Neural progenitor cell (in vitro differentiated cells): ENCODE measurements at regions not wholly inside any gene's neighbourhood (a gene's known extent, or its start where the extent isn't known, plus 50 kb on each side); places are given as distances from the start of the nearest gene placed in this dataset.
"Not testable (repeated sequence)": the region's sequence is repeated elsewhere in the genome, so short reads cannot be mapped to it uniquely, and the experiment has no call there.

Source experiments
- DNase-seq: peaks from one replicate; pipeline ENCODE4 v3.0.0-alpha.2; 2016; ENCODE audit warnings: low spot score
- H2AFZ ChIP-seq: fragments of 200-600 bp; sonication (generic); replicated peaks from 2 replicates; pipeline ENCODE4 v1.6.1; 2016; ENCODE audit warnings: antibody characterized with exemption
- H3F3A ChIP-seq: fragments of 200-600 bp; sonication (generic); 2 replicates; pipeline ENCODE4 v1.6.1; 2016; ENCODE audit warnings: antibody characterized with exemption, low read depth
- H3K27ac ChIP-seq: fragments of 200-600 bp; sonication (generic); 2 replicates; pipeline ENCODE4 v1.5.1; 2016; ENCODE audit warnings: mild to moderate bottlenecking
- H3K27me3 ChIP-seq: fragments of 200-600 bp; sonication (generic); 2 replicates; pipeline ENCODE4 v1.6.1; 2016; ENCODE audit warnings: mild to moderate bottlenecking, moderate library complexity
- H3K36me3 ChIP-seq: fragments of 200-600 bp; sonication (generic); 2 replicates; pipeline ENCODE4 v1.5.1; 2016
- H3K4me1 ChIP-seq: fragments of 200-600 bp; sonication (generic); 2 replicates; pipeline ENCODE4 v1.6.1; 2016; ENCODE audit warnings: mixed run types
- H3K4me2 ChIP-seq: fragments of 200-600 bp; sonication (generic); 2 replicates; pipeline ENCODE4 v1.6.1; 2016
- H3K4me3 ChIP-seq: fragments of 200-600 bp; sonication (generic); 2 replicates; pipeline ENCODE4 v1.5.1; 2016
- H3K79me2 ChIP-seq: fragments of 200-600 bp; sonication (generic); 2 replicates; pipeline ENCODE4 v1.6.1; 2016; ENCODE audit warnings: low read depth
- H3K9ac ChIP-seq: fragments of 200-600 bp; sonication (generic); 2 replicates; pipeline ENCODE4 v1.6.1; 2016
- H3K9me3 ChIP-seq: fragments of 200-600 bp; sonication (generic); 2 replicates; pipeline ENCODE4 v1.5.1; 2016; ENCODE audit warnings: low read depth
- H4K20me1 ChIP-seq: fragments of 200-600 bp; sonication (generic); 2 replicates; pipeline ENCODE4 v1.6.1; 2016; ENCODE audit warnings: low read depth
- H3K27ac Mint-ChIP-seq: 3 replicates; pipeline ENCODE4 v1.8.0; 2021; ENCODE audit warnings: mixed read lengths
- H3K27me3 Mint-ChIP-seq: 2 replicates; pipeline ENCODE4 v1.8.0; 2022; ENCODE audit warnings: low read depth, mild to moderate bottlenecking, inconsistent platforms, moderate library complexity, mixed read lengths; ENCODE audit not compliant: insufficient read depth
- H3K36me3 Mint-ChIP-seq: 3 replicates; pipeline ENCODE4 v1.8.0; 2021; ENCODE audit warnings: mixed read lengths
- H3K4me1 Mint-ChIP-seq: 3 replicates; pipeline ENCODE4 v1.8.0; 2021; ENCODE audit warnings: mixed read lengths
- H3K4me3 Mint-ChIP-seq: 3 replicates; pipeline ENCODE4 v1.8.0; 2021; ENCODE audit warnings: mild to moderate bottlenecking, moderate library complexity, mixed read lengths
- H3K9me3 Mint-ChIP-seq: 3 replicates; pipeline ENCODE4 v1.8.0; 2020; ENCODE audit warnings: mixed read lengths
- CTCF ChIP-seq: fragments of 200-600 bp; sonication (generic); IDR thresholded peaks from 2 replicates; pipeline ENCODE4 v1.5.1; 2017; ENCODE audit warnings: antibody characterized with exemption, mild to moderate bottlenecking
- EZH2 ChIP-seq: fragments of 200-600 bp; sonication (generic); IDR thresholded peaks from 2 replicates; pipeline ENCODE4 v1.6.1; 2017; ENCODE audit warnings: antibody characterized with exemption, mild to moderate bottlenecking, moderate library complexity
- EZH2phosphoT487 ChIP-seq: fragments of 200-600 bp; sonication (generic); IDR thresholded peaks from 2 replicates; pipeline ENCODE4 v1.6.1; 2017; ENCODE audit warnings: antibody characterized with exemption

GRCh38 chr10:117457071-117457810 lies 82.0 kb upstream of the PDZD8 start:
- Histone ChIP-seq H3K9ac (no peak overlapping the region), H3K27me3 (no peaks in the 10 kb centered on the region), H3K4me1 (peaks cover 4% of the 10 kb centered on the region), H3K9me3 (peaks cover 4% of the 10 kb centered on the region), H3K27ac (no peak overlapping the region), H2AFZ (no peak overlapping the region), H3K36me3 (no peaks in the 10 kb centered on the region), H3F3A (no peaks in the 10 kb centered on the region), H4K20me1 (no peaks in the 10 kb centered on the region), H3K4me2 (no peak overlapping the region), H3K4me3 (no peak overlapping the region), H3K79me2 (no peaks in the 10 kb centered on the region)
- TF ChIP-seq EZH2 (no peak), CTCF (no peak)
- Mint-ChIP-seq H3K9me3 (peaks cover 11% of the 10 kb centered on the region), H3K36me3 (no peaks in the 10 kb centered on the region), H3K4me3 (no peak overlapping the region), H3K27me3 (peaks cover 4% of the 10 kb centered on the region), H3K4me1 (peaks cover 6% of the 10 kb centered on the region), H3K27ac (no peak overlapping the region)
- DNase-seq: no peak

- no peak overlapping the region for H3K27ac Mint-ChIP-seq
- peaks cover 12% of the 10 kb centered on the region for H3K27me3 Mint-ChIP-seq
- DNase-seq: no peak
- H3K4me1 Mint-ChIP-seq: no peaks in the 10 kb centered on the region
- no peaks in the 10 kb centered on the region for H3F3A ChIP-seq
- no peaks in the 10 kb centered on the region for H3K27me3 ChIP-seq
- no peaks in the 10 kb centered on the region for H3K36me3 Mint-ChIP-seq
- H3K79me2 ChIP-seq: no peaks in the 10 kb centered on the region
- H3K36me3 ChIP-seq: no peaks in the 10 kb centered on the region
- TF ChIP-seq EZH2phosphoT487 (no peak), EZH2 (no peak), CTCF (no peak)
- H3K9me3 Mint-ChIP-seq: peaks cover 11% of the 10 kb centered on the region
- no peaks in the 10 kb centered on the region for H3K4me1 ChIP-seq
- no peak overlapping the region for H3K4me3 Mint-ChIP-seq
- H3K27ac ChIP-seq: no peak overlapping the region
- H4K20me1 ChIP-seq: no peaks in the 10 kb centered on the region
- peaks cover 4% of the 10 kb centered on the region for H3K9me3 ChIP-seq
- no peak overlapping the region for H2AFZ ChIP-seq
- no peak overlapping the region for H3K4me3 ChIP-seq
- no peak overlapping the region for H3K4me2 ChIP-seq
- H3K9ac ChIP-seq: no peak overlapping the region
Measured at GRCh38 chr10:117455346-117455745, 80.1 kb upstream of the PDZD8 start.

- H4K20me1 ChIP-seq: no peaks in the 10 kb centered on the region
- TF ChIP-seq EZH2 (no peak), EZH2phosphoT487 (no peak), CTCF (no peak)
- no peak overlapping the region for H3K9ac ChIP-seq
- no peaks in the 10 kb centered on the region for H3K79me2 ChIP-seq
- no peaks in the 10 kb centered on the region for H3K27me3 ChIP-seq
- no peak overlapping the region for H3K27ac ChIP-seq
- H2AFZ ChIP-seq: no peak overlapping the region
- no peak overlapping the region for H3K4me2 ChIP-seq
- no peaks in the 10 kb centered on the region for H3K36me3 ChIP-seq
- no peak overlapping the region for H3K4me3 Mint-ChIP-seq
- no peak for DNase-seq
- no peak overlapping the region for H3K27ac Mint-ChIP-seq
- H3K4me3 ChIP-seq: no peak overlapping the region
- H3K4me1 ChIP-seq: no peaks in the 10 kb centered on the region
- no peaks in the 10 kb centered on the region for H3F3A ChIP-seq
- peaks cover 11% of the 10 kb centered on the region for H3K9me3 Mint-ChIP-seq
- no peaks in the 10 kb centered on the region for H3K4me1 Mint-ChIP-seq
- H3K27me3 Mint-ChIP-seq: peaks cover 12% of the 10 kb centered on the region
- H3K9me3 ChIP-seq: peaks cover 4% of the 10 kb centered on the region
- H3K36me3 Mint-ChIP-seq: no peaks in the 10 kb centered on the region
Measured at GRCh38 chr10:117454502-117454901, 79.3 kb upstream of the PDZD8 start.

DNA sequence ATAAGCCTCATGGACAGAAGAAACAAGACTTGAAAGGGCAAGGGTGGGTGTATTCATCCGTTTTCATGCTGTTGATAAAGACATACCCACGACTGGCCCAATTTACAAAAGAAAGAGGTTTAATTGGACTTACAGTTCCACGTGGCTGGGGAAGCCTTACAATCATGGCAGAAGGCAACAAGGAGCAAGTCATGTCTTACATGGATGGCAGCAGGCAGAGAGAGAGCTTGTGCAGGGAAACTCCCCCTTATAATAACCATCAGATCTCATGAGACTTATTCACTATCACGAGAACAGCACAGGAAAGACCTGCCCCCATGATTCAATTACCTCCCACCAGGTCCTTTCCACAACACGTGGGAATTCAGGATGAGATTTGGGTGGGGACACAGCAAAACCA lies 78.2 kb upstream of the PDZD8 start:
- H3K79me2 ChIP-seq, H4K20me1 ChIP-seq, H3K9me3 ChIP-seq, H3K4me3 ChIP-seq, H3K9ac ChIP-seq, H3K4me1 ChIP-seq, H3K27me3 ChIP-seq, H3F3A ChIP-seq, H3K4me2 ChIP-seq, H3K4me1 Mint-ChIP-seq, H3K27ac ChIP-seq, H3K36me3 Mint-ChIP-seq, H3K36me3 ChIP-seq, H3K4me3 Mint-ChIP-seq, H3K27me3 Mint-ChIP-seq, H2AFZ ChIP-seq, DNase-seq, H3K27ac Mint-ChIP-seq: not testable (repeated sequence)
- H3K9me3 Mint-ChIP-seq: peaks cover 11% of the 10 kb centered on the region
